ENCODE measurements at regions not wholly inside any gene's neighbourhood (a gene's known extent, or its start where the extent isn't known, plus 50 kb on each side); places are given as distances from the start of the nearest gene placed in this dataset.

- Histone ChIP-seq H3K36me3 (ENCODE audit: control insufficient read depth, insufficient read depth, low read length) (no peaks in the 10 kb centered on the region), H3K9me1 (ENCODE audit: insufficient read depth, low read length) (no peaks in the 10 kb centered on the region), H3K27ac (ENCODE audit: insufficient read depth, low read length) (no peak overlapping the region), H4K8ac (ENCODE audit: low read depth in 2 of 2, low read length in 2 of 2) (no peak overlapping the region), H4K91ac (ENCODE audit: insufficient read depth, low read depth, low read length) (no peak overlapping the region), H3K79me1 (ENCODE audit: low read depth in 1 of 2, low read length in 2 of 2) (no peaks in the 10 kb centered on the region), H4K20me1 (ENCODE audit: insufficient read depth, low read length) (no peaks in the 10 kb centered on the region), H3K4ac (ENCODE audit: low read depth, low read length) (no peak overlapping the region), H3K4me1 (ENCODE audit: control insufficient read depth, insufficient read depth, low read length) (no peaks in the 10 kb centered on the region), H4K5ac (ENCODE audit: low read depth, low read length) (no peak overlapping the region), H3K18ac (ENCODE audit: low read depth, low read length) (no peak overlapping the region), H3K56ac (ENCODE audit: extremely low read depth, insufficient read depth, low read length) (no peak overlapping the region), H3K9ac (ENCODE audit: low read depth, low read length) (no peak overlapping the region), H3K14ac (replicated peaks; ENCODE audit: low read depth, low read length) (no peak overlapping the region), H3K4me3 (ENCODE audit: insufficient read depth, low read depth, low read length) (no peak overlapping the region), H2AK5ac (ENCODE audit: low read depth, low read length) (no peak overlapping the region), H2BK15ac (ENCODE audit: low read depth, low read length) (no peak overlapping the region), H3K27me3 (ENCODE audit: control insufficient read depth, insufficient read depth, low read length) (no peaks in the 10 kb centered on the region), H2AFZ (replicated peaks; ENCODE audit: low read length, poor library complexity) (no peak overlapping the region), H3K4me2 (ENCODE audit: low read depth, low read length) (no peak overlapping the region), H2BK5ac (ENCODE audit: low read depth, low read length, poor library complexity, severe bottlenecking) (no peak overlapping the region), H3K9me3 (ENCODE audit: control insufficient read depth, insufficient read depth, low read length) (peaks cover 2% of the 10 kb centered on the region; the same call in 1 of the 2 replicates), H2AK9ac (replicated peaks; ENCODE audit: low read depth, low read length, poor library complexity) (no peak overlapping the region), H2BK120ac (ENCODE audit: low read depth, low read length) (no peak overlapping the region), H3K23ac (ENCODE audit: low read depth, low read length) (no peak overlapping the region), H2BK20ac (ENCODE audit: low read depth, low read length) (no peak overlapping the region)
- dilution Hi-C loops (cut with HindIII; ENCODE audit: low sequenced_read_pairs, unreplicated experiment): no loop called here
- ATAC-seq (ENCODE audit: low read depth) (no peak), DNase-seq (no peak)
- POLR2A ChIA-PET (ENCODE audit: unreplicated experiment): no interaction called here
- intact Hi-C loops (cut with micrococcal nuclease): no loop called here
- BruUV-seq (replicated peaks): no TSS peak
- no peak for TF ChIP-seq BHLHE40 (IDR thresholded peaks at IDR 0.05; ENCODE audit: low read depth, low read length)
- no peak for TF ChIP-seq CHD1 (IDR thresholded peaks at IDR 0.05; ENCODE audit: low read depth, low read length)
- CTCF ChIA-PET: no interaction called here
- in situ Hi-C loops (cut with MboI; ENCODE audit: low sequenced_read_pairs): no loop called here
These were observed 499.0 kb downstream of the GALC start for GRCh38 chr14:87494010-87494409.

Measured in IMR-90 (cell line).